A549 (cell line): ENCODE measurements at regions not wholly inside any gene's neighbourhood (a gene's known extent, or its start where the extent isn't known, plus 50 kb on each side); places are given as distances from the start of the nearest gene placed in this dataset.

Experiments used
- ATAC-seq, 2 experiments: fragments of 200-7000 bp in 1 of 2; fragments of >200 bp in 1 of 2; cut with Nextera tagmentation in 1 of 2; cut with Tn5 transposase in 1 of 2; 3 replicates each; pipeline versions ENCODE4 v1.8.0 to v1.9.1; 2018 to 2020; ENCODE audit warnings: mild to moderate bottlenecking in 1 of 2, moderate library complexity in 1 of 2
- CTCF ChIA-PET: fragments of 300-600 bp; sonication (Branson Sonifier 250); formaldehyde crosslinking; extraction: SDS; loops from one replicate; lab custom pipeline; 2021; ENCODE audit warnings: antibody characterized with exemption, inconsistent platforms; lab: Yijun Ruan, JAX
- POLR2A ChIA-PET: fragments of 350-600 bp; formaldehyde crosslinking; extraction: SDS; loops from one replicate; lab custom pipeline; 2021; ENCODE audit warnings: antibody characterized with exemption, inconsistent platforms; lab: Yijun Ruan, JAX
- DNase-seq, 2 experiments: peaks; one replicate each; pipeline versions ENCODE4 v3.0.0 to v3.0.0-alpha.2; 2011 to 2016; ENCODE audit warnings: low read depth in 1 of 2, low spot score in 1 of 2
- FAIRE-seq: peaks from 2 replicates; lab custom pipeline; 2011; peaks lifted over from hg19 to GRCh38; lab: Jason Lieb, UNC
- H3K27ac ChIP-seq, 2 experiments: fragments of >200 bp; sonication (Bioruptor Twin); formaldehyde crosslinking; 3 replicates each; pipeline ENCODE4 v1.5.1; 2016 to 2017
- H3K4me1 ChIP-seq: fragments of >200 bp; sonication (Bioruptor Twin); formaldehyde crosslinking; 3 replicates; pipeline ENCODE4 v1.6.1; 2016
- H3K4me2 ChIP-seq: fragments of >200 bp; sonication (Bioruptor Twin); formaldehyde crosslinking; 3 replicates; pipeline ENCODE4 v1.6.1; 2016
- H3K4me3 ChIP-seq: fragments of >200 bp; sonication (Bioruptor Twin); formaldehyde crosslinking; 3 replicates; pipeline ENCODE4 v1.5.1; 2016
- H3K9me3 ChIP-seq: fragments of >200 bp; sonication (Bioruptor Twin); formaldehyde crosslinking; 3 replicates; pipeline ENCODE4 v1.6.1; 2016
- BHLHE40 ChIP-seq: IDR thresholded peaks from 2 replicates; pipeline ENCODE4 v1.6.1; 2012; ENCODE audit warnings: low read depth, low read length, inconsistent platforms
- CBX2 ChIP-seq: fragments of 200-600 bp; sonication (generic); IDR thresholded peaks from 2 replicates; pipeline ENCODE4 v1.6.1; 2016; ENCODE audit warnings: low read depth, mild to moderate bottlenecking, borderline replicate concordance
- CBX8 ChIP-seq: fragments of 200-600 bp; sonication (generic); IDR thresholded peaks from 2 replicates; pipeline ENCODE4 v1.6.1; 2016
- EHF ChIP-seq: fragments of 250-450 bp; sonication (Bioruptor Pico); IDR thresholded peaks from 2 replicates; pipeline ENCODE4 v1.5.0; 2020; ENCODE audit warnings: mild to moderate bottlenecking
- EHMT2 ChIP-seq: fragments of 200-600 bp; sonication (generic); IDR thresholded peaks from 2 replicates; pipeline ENCODE4 v1.6.1; 2016; ENCODE audit warnings: antibody characterized with exemption, low read depth, mild to moderate bottlenecking, moderate library complexity
- EP300 ChIP-seq, 2 experiments: fragments of >200 bp; sonication (Bioruptor Twin); formaldehyde crosslinking; IDR thresholded peaks; 2 replicates in 1 of 2; 3 replicates in 1 of 2; pipeline ENCODE4 v1.6.1; 2016 to 2017
- ESRRA ChIP-seq: fragments of 150-350 bp; IDR thresholded peaks from 2 replicates; pipeline ENCODE4 v1.6.1; 2014; ENCODE audit warnings: mild to moderate bottlenecking, low read length, borderline replicate concordance
- GATA3 ChIP-seq: IDR thresholded peaks from 2 replicates; pipeline ENCODE4 v1.6.1; 2012; ENCODE audit warnings: borderline replicate concordance
- HOXB5 ChIP-seq: fragments of 250-450 bp; sonication (Bioruptor Pico); IDR thresholded peaks from 2 replicates; pipeline ENCODE4 v1.5.0; 2020; ENCODE audit warnings: mild to moderate bottlenecking, moderate library complexity
- KDM5A ChIP-seq: fragments of 200-600 bp; sonication (generic); IDR thresholded peaks from 2 replicates; pipeline ENCODE4 v1.6.1; 2016; ENCODE audit warnings: antibody characterized with exemption, mild to moderate bottlenecking
- MAFK ChIP-seq: fragments of 450-650 bp; IDR thresholded peaks from 2 replicates; pipeline ENCODE4 v1.6.1; 2014; ENCODE audit not compliant: partially characterized antibody
- MAZ ChIP-seq: fragments of 150-350 bp; IDR thresholded peaks from 2 replicates; pipeline ENCODE4 v1.6.1; 2014; ENCODE audit warnings: antibody characterized with exemption, low read depth, low read length, borderline replicate concordance
- POLR2AphosphoS2 ChIP-seq: conservative IDR thresholded peaks from 2 replicates; pipeline ENCODE4 v1.6.1; 2012; ENCODE audit warnings: low read length, improper control_type of control experiment, inconsistent platforms
- RCOR1 ChIP-seq: fragments of 150-350 bp; IDR thresholded peaks from 2 replicates; pipeline ENCODE4 v1.6.1; 2014; ENCODE audit warnings: antibody characterized with exemption, low read length, low read depth
- RNF2 ChIP-seq: fragments of 200-600 bp; sonication (generic); IDR thresholded peaks from 2 replicates; pipeline ENCODE4 v1.6.1; 2016; ENCODE audit warnings: low read depth, mild to moderate bottlenecking, antibody characterized with exemption, moderate library complexity, borderline replicate concordance
- SMC3 ChIP-seq: fragments of >200 bp; sonication (Bioruptor Twin); formaldehyde crosslinking; IDR thresholded peaks from 3 replicates; pipeline ENCODE4 v1.6.1; 2018; ENCODE audit warnings: inconsistent platforms
- SREBF2 ChIP-seq: fragments of 450-650 bp; IDR thresholded peaks from 2 replicates; pipeline ENCODE4 v1.6.1; 2014; ENCODE audit warnings: mild to moderate bottlenecking, moderate library complexity
- ZC3H11A ChIP-seq: fragments of 450-650 bp; IDR thresholded peaks from 2 replicates; pipeline ENCODE4 v1.6.1; 2014; ENCODE audit warnings: antibody characterized with exemption, mild to moderate bottlenecking
- ZSCAN20 ChIP-seq: fragments of 250-450 bp; sonication (Bioruptor Pico); IDR thresholded peaks from 2 replicates; pipeline ENCODE4 v1.8.0; 2022; ENCODE audit warnings: mild to moderate bottlenecking, moderate library complexity
- WGBS: methylation state at CpG from one replicate; pipeline ENCODE4 v1.1.6; 2017; ENCODE audit errors: missing lambda C conversion rate; 5-methylcytosine and 5-hydroxymethylcytosine counted together
- TF ChIP-seq, protein P1 (sequence below): IDR thresholded peaks from 2 replicates; pipeline ENCODE4 v1.6.1; 2012; ENCODE audit warnings: low read depth, borderline replicate concordance
- TF ChIP-seq, protein P2 (sequence below): fragments of >200 bp; sonication (Bioruptor Twin); formaldehyde crosslinking; IDR thresholded peaks from 3 replicates; pipeline ENCODE4 v1.5.1; 2016
- TF ChIP-seq, protein P3 (sequence below): IDR thresholded peaks from 2 replicates; pipeline ENCODE4 v1.6.1; 2012
- TF ChIP-seq, protein P4 (sequence below): fragments of >200 bp; sonication (Bioruptor Twin); formaldehyde crosslinking; IDR thresholded peaks from 2 replicates; pipeline ENCODE4 v1.6.1; 2016
- TF ChIP-seq, protein P5 (sequence below): fragments of >200 bp; sonication (Bioruptor Twin); formaldehyde crosslinking; IDR thresholded peaks from 3 replicates; pipeline ENCODE4 v1.6.1; 2016

DNA sequence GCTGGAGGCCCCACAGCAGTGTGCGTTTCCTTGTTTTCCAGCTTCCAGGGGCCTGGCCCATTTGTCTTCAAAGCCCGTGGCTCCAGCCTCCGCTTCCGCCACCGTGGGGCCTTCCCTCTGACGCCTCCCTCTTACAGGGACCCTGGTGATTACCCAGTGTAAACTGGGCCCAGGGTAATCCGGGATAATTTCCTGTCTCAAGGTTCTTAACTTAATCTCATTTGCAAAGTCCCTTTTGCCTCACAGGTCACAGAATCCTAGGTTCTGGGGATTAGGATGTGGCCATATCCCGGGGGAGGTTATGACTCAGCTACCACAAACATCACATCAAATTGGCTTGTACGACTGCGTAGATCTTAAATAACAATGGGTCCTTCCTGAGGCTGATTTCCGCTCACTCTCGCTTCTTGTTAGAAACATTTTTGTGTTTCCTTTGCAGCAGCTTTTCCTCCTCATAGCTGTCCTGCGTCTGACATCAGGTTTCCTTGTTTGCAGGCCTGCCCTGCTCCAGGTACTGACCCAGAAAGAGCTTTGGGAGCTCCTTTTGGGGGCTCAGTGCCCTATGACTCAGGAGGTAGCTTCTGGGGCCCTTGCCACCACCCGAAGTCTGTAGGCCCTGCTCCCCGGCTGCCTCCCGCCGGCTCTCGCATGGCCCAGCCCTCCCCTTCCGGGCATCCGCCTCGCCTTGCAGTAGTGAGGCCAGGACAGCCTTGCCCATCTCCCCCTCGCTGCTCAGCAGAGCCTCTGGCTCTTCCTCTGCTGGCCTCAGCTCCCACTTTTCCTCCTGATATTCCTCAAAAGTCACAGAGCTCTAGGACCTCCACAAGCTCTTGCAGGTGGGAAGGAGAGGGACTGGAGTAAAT, 100.5 kb downstream of the ERMARD start:
- FAIRE-seq (no peak), ATAC-seq (no peak), DNase-seq (no peak)
- H3K27ac ChIP-seq = no peak overlapping the region
- no peaks in the 10 kb centered on the region for H3K9me3 ChIP-seq
- no peak overlapping the region for H3K4me3 ChIP-seq
- TF ChIP-seq, protein P1, sequence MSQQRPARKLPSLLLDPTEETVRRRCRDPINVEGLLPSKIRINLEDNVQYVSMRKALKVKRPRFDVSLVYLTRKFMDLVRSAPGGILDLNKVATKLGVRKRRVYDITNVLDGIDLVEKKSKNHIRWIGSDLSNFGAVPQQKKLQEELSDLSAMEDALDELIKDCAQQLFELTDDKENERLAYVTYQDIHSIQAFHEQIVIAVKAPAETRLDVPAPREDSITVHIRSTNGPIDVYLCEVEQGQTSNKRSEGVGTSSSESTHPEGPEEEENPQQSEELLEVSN = no peak
- no peak for TF ChIP-seq ZSCAN20 (CRISPR knock-in tag)
- no peak for TF ChIP-seq GATA3
- TF ChIP-seq CBX8 = no peak
- TF ChIP-seq, protein P2, sequence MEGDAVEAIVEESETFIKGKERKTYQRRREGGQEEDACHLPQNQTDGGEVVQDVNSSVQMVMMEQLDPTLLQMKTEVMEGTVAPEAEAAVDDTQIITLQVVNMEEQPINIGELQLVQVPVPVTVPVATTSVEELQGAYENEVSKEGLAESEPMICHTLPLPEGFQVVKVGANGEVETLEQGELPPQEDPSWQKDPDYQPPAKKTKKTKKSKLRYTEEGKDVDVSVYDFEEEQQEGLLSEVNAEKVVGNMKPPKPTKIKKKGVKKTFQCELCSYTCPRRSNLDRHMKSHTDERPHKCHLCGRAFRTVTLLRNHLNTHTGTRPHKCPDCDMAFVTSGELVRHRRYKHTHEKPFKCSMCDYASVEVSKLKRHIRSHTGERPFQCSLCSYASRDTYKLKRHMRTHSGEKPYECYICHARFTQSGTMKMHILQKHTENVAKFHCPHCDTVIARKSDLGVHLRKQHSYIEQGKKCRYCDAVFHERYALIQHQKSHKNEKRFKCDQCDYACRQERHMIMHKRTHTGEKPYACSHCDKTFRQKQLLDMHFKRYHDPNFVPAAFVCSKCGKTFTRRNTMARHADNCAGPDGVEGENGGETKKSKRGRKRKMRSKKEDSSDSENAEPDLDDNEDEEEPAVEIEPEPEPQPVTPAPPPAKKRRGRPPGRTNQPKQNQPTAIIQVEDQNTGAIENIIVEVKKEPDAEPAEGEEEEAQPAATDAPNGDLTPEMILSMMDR = no peak
- TF ChIP-seq CBX2 = no peak
- TF ChIP-seq EHF (CRISPR knock-in tag) = no peak
- TF ChIP-seq MAZ = no peak
- TF ChIP-seq RCOR1 = no peak
- no peak for TF ChIP-seq RNF2
- no peak for TF ChIP-seq POLR2AphosphoS2
- TF ChIP-seq KDM5A = no peak
- ChIA-PET POLR2A (no interaction called here), CTCF (interaction anchor here (0.7 to 1.2 kb wide), 2 partner anchors 20 to 1481 kb away, joined by 3 to 5 read pairs; no protein-coding TSS in a partner anchor)
- H3K4me2 ChIP-seq = no peak overlapping the region
- H3K4me1 ChIP-seq = no peaks in the 10 kb centered on the region
- 70% methylated on average over 22 of the region's 22 CpGs for WGBS

DNA sequence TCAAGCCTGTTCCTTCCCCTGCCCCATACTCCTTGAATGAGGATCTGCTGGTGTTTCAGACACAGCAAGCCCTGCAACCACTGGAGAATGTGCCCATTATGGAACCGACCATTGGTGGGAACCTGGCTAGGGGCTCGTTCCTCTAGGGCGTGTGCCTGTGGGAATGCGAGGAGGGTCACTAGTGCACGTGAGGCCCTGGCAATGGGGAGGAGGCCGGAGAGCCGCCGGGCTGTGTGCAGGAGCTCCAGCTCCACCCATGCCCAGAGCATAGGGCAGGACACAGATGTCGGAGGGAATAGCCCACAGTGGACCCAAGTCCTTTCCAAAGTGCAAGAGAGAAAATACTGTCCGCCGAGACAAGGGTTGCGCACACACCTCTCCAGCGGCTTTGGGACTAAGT, 99.3 kb downstream of the ERMARD start:
- Histone ChIP-seq H3K4me3 (no peak overlapping the region), H3K4me2 (no peak overlapping the region), H3K9me3 (no peaks in the 10 kb centered on the region), H3K27ac (no peak overlapping the region), H3K4me1 (no peaks in the 10 kb centered on the region)
- no peak for DNase-seq
- POLR2A ChIA-PET = no interaction called here
- FAIRE-seq = no peak
- CTCF ChIA-PET = interaction anchor here (1.2 kb wide), 1 partner anchor 19 kb away, joined by 5 read pairs; no protein-coding TSS in a partner anchor
- no peak for ATAC-seq
- TF ChIP-seq, protein P3, sequence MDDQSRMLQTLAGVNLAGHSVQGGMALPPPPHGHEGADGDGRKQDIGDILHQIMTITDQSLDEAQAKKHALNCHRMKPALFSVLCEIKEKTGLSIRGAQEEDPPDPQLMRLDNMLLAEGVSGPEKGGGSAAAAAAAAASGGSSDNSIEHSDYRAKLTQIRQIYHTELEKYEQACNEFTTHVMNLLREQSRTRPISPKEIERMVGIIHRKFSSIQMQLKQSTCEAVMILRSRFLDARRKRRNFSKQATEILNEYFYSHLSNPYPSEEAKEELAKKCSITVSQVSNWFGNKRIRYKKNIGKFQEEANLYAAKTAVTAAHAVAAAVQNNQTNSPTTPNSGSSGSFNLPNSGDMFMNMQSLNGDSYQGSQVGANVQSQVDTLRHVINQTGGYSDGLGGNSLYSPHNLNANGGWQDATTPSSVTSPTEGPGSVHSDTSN = no peak
- TF ChIP-seq, protein P4, sequence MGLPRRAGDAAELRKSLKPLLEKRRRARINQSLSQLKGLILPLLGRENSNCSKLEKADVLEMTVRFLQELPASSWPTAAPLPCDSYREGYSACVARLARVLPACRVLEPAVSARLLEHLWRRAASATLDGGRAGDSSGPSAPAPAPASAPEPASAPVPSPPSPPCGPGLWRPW = no peak
- TF ChIP-seq ESRRA (no peak), BHLHE40 (no peak), SMC3 (no peak), EP300 (IDR thresholded peaks at IDR 0.05) (no peak), SREBF2 (no peak), EHMT2 (no peak), HOXB5 (no peak), MAFK (no peak), RCOR1 (no peak), ZC3H11A (no peak)
- TF ChIP-seq, protein P5, sequence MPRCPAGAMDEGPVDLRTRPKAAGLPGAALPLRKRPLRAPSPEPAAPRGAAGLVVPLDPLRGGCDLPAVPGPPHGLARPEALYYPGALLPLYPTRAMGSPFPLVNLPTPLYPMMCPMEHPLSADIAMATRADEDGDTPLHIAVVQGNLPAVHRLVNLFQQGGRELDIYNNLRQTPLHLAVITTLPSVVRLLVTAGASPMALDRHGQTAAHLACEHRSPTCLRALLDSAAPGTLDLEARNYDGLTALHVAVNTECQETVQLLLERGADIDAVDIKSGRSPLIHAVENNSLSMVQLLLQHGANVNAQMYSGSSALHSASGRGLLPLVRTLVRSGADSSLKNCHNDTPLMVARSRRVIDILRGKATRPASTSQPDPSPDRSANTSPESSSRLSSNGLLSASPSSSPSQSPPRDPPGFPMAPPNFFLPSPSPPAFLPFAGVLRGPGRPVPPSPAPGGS = no peak
- WGBS = 40% methylated on average over 8 of the region's 13 CpGs
